B cell (primary cell): ENCODE measurements at regions not wholly inside any gene's neighbourhood (a gene's known extent, or its start where the extent isn't known, plus 50 kb on each side); places are given as distances from the start of the nearest gene placed in this dataset.

Experiments
- ATAC-seq: fragments of 200-7000 bp; cut with Tn5 transposase; one replicate; pipeline ENCODE4 v1.10.0; 2021; ENCODE audit warnings: low read depth, mild to moderate bottlenecking, moderate number of reproducible peaks, moderate library complexity
- CTCF ChIA-PET: fragments of 350-600 bp; sonication (Branson Sonifier 250); formaldehyde crosslinking; loops from one replicate; lab custom pipeline; 2021; ENCODE audit warnings: antibody characterized with exemption, inconsistent platforms; lab: Charles Lee
- POLR2A ChIA-PET: fragments of 350-600 bp; sonication (Branson Sonifier 250); formaldehyde crosslinking; loops from one replicate; lab custom pipeline; 2021; ENCODE audit warnings: antibody characterized with exemption; lab: Charles Lee
- DNase-seq: peaks from one replicate; pipeline ENCODE4 v3.0.0; 2013
- H2AFZ ChIP-seq: 2 replicates; pipeline ENCODE4 v1.6.1; 2012; ENCODE audit warnings: mild to moderate bottlenecking, low read depth, low read length; ENCODE audit not compliant: insufficient read depth, poor library complexity, severe bottlenecking
- H3K27ac ChIP-seq, 2 donors: 1 replicate in 1 of 2; 2 replicates in 1 of 2; pipeline ENCODE4 v1.5.1; 2012 to 2013; ENCODE audit warnings: low read length in 2 of 2, mild to moderate bottlenecking in 2 of 2, moderate library complexity in 1 of 2
- H3K27me3 ChIP-seq, 4 experiments: fragments of 200-600 bp in 1 of 4; sonication (generic) in 1 of 4; replicated peaks in 1 of 4; 1 replicate in 2 of 4; 2 replicates in 2 of 4; pipeline versions ENCODE4 v1.6.1 to v1.7.0; 2013 to 2016; ENCODE audit warnings: low read length in 3 of 4, mild to moderate bottlenecking in 2 of 4, mixed read lengths in 1 of 4, moderate library complexity in 1 of 4; ENCODE audit not compliant: insufficient read depth in 4 of 4, control insufficient read depth in 3 of 4; ENCODE audit errors: control extremely low read depth in 1 of 4
- H3K36me3 ChIP-seq, 2 experiments: replicated peaks in 1 of 2; 1 replicate in 1 of 2; 2 replicates in 1 of 2; pipeline versions ENCODE4 v1.6.1 to v1.7.1; 2013; ENCODE audit warnings: low read length in 1 of 2; ENCODE audit not compliant: insufficient read depth in 2 of 2, control insufficient read depth in 1 of 2; ENCODE audit errors: control extremely low read depth in 1 of 2, extremely low read depth in 1 of 2
- H3K4me1 ChIP-seq, 2 donors: fragments of 200-600 bp in 1 of 2; sonication (generic) in 1 of 2; 1 replicate in 1 of 2; 2 replicates in 1 of 2; pipeline versions ENCODE4 v1.5.1 to v1.6.1; 2013 to 2017; ENCODE audit warnings: low read length in 2 of 2; ENCODE audit not compliant: control insufficient read depth in 2 of 2, insufficient read depth in 2 of 2
- H3K4me2 ChIP-seq: replicated peaks from 2 replicates; pipeline ENCODE3; 2012; ENCODE audit warnings: mild to moderate bottlenecking, low read depth, low read length; ENCODE audit not compliant: poor library complexity, severe bottlenecking
- H3K4me3 ChIP-seq, 5 experiments: fragments of 200-600 bp in 1 of 5; sonication (generic) in 1 of 5; 1 replicate in 3 of 5; 2 replicates in 2 of 5; pipeline versions ENCODE4 v1.5.1 to v1.7.0; 2011 to 2016; ENCODE audit warnings: low read length in 4 of 5, mild to moderate bottlenecking in 4 of 5, low read depth in 2 of 5, control low read depth in 1 of 5, moderate library complexity in 1 of 5; ENCODE audit not compliant: insufficient read depth in 1 of 5; ENCODE audit errors: control extremely low read depth in 1 of 5, extremely low read depth in 1 of 5
- H3K79me2 ChIP-seq: fragments of 200-600 bp; sonication (generic); one replicate; pipeline ENCODE4 v1.6.0; 2016; ENCODE audit warnings: low read length; ENCODE audit not compliant: control insufficient read depth, insufficient read depth
- H3K9ac ChIP-seq: fragments of 200-600 bp; sonication (generic); 2 replicates; pipeline ENCODE4 v1.6.1; 2017; ENCODE audit warnings: mild to moderate bottlenecking, low read length, moderate library complexity
- H3K9me3 ChIP-seq, 3 donors: one replicate each; pipeline versions ENCODE4 v1.6.1 to v1.7.1; 2013; ENCODE audit warnings: low read length in 2 of 3; ENCODE audit not compliant: control insufficient read depth in 2 of 3, insufficient read depth in 1 of 3; ENCODE audit errors: control extremely low read depth in 1 of 3
- H4K20me1 ChIP-seq: 2 replicates; pipeline ENCODE4 v1.6.0; 2012; ENCODE audit warnings: mild to moderate bottlenecking, low read length; ENCODE audit not compliant: insufficient read depth, control insufficient read depth, poor library complexity, severe bottlenecking
- H3K27ac Mint-ChIP-seq: one replicate; pipeline ENCODE4 v1.8.0; 2021; ENCODE audit warnings: mixed read lengths
- H3K27me3 Mint-ChIP-seq: one replicate; pipeline ENCODE4 v1.8.0; 2021; ENCODE audit warnings: mixed read lengths
- H3K4me1 Mint-ChIP-seq: one replicate; pipeline ENCODE4 v1.8.0; 2021; ENCODE audit warnings: mixed read lengths
- H3K4me3 Mint-ChIP-seq: one replicate; pipeline ENCODE4 v1.8.0; 2021; ENCODE audit warnings: mixed read lengths
- H3K9me3 Mint-ChIP-seq: one replicate; pipeline ENCODE4 v1.8.0; 2022; ENCODE audit warnings: mixed read lengths; ENCODE audit not compliant: insufficient read depth
- CTCF ChIP-seq: fragments of 200-600 bp; IDR thresholded peaks from one replicate; pipeline ENCODE4 v1.8.0; 2022; ENCODE audit warnings: antibody characterized with exemption, mild to moderate bottlenecking
- EZH2 ChIP-seq: IDR thresholded peaks from 2 replicates; pipeline ENCODE4 v1.6.1; 2012; ENCODE audit warnings: borderline replicate concordance, low read depth, mild to moderate bottlenecking, moderate library complexity, low read length; ENCODE audit not compliant: insufficient read depth, poor library complexity, severe bottlenecking
- WGBS: methylation state at CpG from one replicate; pipeline ENCODE4 v1.1.5; 2013; ENCODE audit warnings: missing lambda C conversion rate; ENCODE audit not compliant: insufficient coverage; 5-methylcytosine and 5-hydroxymethylcytosine counted together
- intact Hi-C: fragments of 100-400 bp; cut with micrococcal nuclease; formaldehyde crosslinking; loops from one replicate; pipeline ENCODE4 v1.10.0; 2022

- H3K27ac Mint-ChIP-seq: no peak overlapping the region
These were observed 443.4 kb downstream of the BCOR start for GRCh38 chrX:39654183-39654925.

More at GRCh38 chrX:39654183-39654925, 443.4 kb downstream of the BCOR start:
- DNase-seq (no peak), ATAC-seq (no peak)
- no peaks in the 10 kb centered on the region for H3K4me1 Mint-ChIP-seq
- ChIA-PET POLR2A (no interaction called here), CTCF (no interaction called here)
- no peak overlapping the region for H3K9ac ChIP-seq
- no peaks in the 10 kb centered on the region for H3K79me2 ChIP-seq
- no peak overlapping the region for H3K4me3 Mint-ChIP-seq
- intact Hi-C loops: loop anchor here (5.0 kb wide), 1 partner anchor 392 kb away; no protein-coding TSS in a partner anchor
- H3K9me3 Mint-ChIP-seq: no peaks in the 10 kb centered on the region
- no peak overlapping the region for H3K27ac ChIP-seq
- no peaks in the 10 kb centered on the region for H4K20me1 ChIP-seq
- 95% methylated on average over 8 of the region's 16 CpGs for WGBS
- H3K36me3 ChIP-seq: no peaks in the 10 kb centered on the region
- no peak overlapping the region for H3K4me3 ChIP-seq
- no peak overlapping the region for H3K4me2 ChIP-seq
- peaks cover 0 to 3% (median 0%) of the 10 kb centered on the region in 4 experiments for H3K27me3 ChIP-seq
- peaks cover 18% of the 10 kb centered on the region for H3K27me3 Mint-ChIP-seq
- no peaks in the 10 kb centered on the region for H3K4me1 ChIP-seq
- no peak overlapping the region for H2AFZ ChIP-seq
- TF ChIP-seq CTCF (no peak), EZH2 (no peak)
- H3K9me3 ChIP-seq: no peaks in the 10 kb centered on the region
